ENCODE measurements at regions not wholly inside any gene's neighbourhood (a gene's known extent, or its start where the extent isn't known, plus 50 kb on each side); places are given as distances from the start of the nearest gene placed in this dataset.

DNA sequence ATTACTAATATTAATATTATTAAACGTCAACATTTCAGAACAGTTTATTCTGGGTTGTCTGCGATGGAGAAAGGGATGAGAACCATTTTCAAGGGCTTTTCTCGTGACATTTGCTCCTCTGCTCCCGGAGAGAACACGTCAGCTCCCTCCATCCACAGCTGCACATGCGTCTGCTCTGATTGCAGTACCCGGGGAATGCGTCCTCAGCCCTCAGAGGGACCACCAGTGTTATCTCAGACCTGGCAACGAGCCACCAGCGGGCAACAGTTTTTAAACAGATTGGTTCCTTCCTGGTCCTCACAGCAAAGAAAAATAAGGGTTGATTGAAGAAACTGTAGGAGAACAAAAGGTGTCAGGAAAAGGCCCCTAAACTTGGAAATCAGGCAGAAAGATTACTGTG lies 202.2 kb upstream of the ADAMTS9 start:
- no peak for DNase-seq (ENCODE audit: insufficient read length, low spot score)
- FAIRE-seq: no peak
- TF ChIP-seq, protein P1, sequence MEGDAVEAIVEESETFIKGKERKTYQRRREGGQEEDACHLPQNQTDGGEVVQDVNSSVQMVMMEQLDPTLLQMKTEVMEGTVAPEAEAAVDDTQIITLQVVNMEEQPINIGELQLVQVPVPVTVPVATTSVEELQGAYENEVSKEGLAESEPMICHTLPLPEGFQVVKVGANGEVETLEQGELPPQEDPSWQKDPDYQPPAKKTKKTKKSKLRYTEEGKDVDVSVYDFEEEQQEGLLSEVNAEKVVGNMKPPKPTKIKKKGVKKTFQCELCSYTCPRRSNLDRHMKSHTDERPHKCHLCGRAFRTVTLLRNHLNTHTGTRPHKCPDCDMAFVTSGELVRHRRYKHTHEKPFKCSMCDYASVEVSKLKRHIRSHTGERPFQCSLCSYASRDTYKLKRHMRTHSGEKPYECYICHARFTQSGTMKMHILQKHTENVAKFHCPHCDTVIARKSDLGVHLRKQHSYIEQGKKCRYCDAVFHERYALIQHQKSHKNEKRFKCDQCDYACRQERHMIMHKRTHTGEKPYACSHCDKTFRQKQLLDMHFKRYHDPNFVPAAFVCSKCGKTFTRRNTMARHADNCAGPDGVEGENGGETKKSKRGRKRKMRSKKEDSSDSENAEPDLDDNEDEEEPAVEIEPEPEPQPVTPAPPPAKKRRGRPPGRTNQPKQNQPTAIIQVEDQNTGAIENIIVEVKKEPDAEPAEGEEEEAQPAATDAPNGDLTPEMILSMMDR (IDR thresholded peaks at IDR 0.05; ENCODE audit: insufficient read depth, missing control alignments): no peak

DNA sequence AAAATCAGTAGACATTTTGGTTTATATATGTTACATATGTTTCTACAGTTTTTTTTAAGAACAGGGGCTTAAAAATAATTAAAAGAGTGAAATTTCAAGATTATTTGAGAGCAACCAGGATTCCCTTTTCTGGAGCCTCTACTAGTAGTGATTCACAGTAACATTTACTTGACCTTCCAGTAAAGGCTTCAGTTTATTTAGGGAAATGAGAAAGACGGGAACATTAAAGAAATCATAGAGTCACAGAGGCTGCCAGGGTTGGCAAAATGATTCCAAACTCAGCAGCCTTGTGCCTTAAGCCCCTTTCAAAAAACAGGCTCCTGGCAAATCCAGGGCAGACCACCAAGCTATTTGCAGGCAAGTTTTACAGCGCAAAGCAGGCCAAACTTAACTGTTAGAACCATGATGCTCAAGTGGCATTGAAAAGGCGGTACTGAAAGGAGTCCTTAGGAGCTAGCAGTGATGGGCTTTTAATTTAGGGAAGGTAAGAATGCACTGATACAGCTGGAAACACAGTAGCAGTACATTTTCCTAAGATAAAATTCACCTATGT lies 201.1 kb upstream of the ADAMTS9 start:
- TF ChIP-seq, protein P1 (IDR thresholded peaks at IDR 0.05; ENCODE audit: insufficient read depth, missing control alignments): no peak
- DNase-seq (ENCODE audit: insufficient read length, low spot score): no peak
- no peak for FAIRE-seq

DNA sequence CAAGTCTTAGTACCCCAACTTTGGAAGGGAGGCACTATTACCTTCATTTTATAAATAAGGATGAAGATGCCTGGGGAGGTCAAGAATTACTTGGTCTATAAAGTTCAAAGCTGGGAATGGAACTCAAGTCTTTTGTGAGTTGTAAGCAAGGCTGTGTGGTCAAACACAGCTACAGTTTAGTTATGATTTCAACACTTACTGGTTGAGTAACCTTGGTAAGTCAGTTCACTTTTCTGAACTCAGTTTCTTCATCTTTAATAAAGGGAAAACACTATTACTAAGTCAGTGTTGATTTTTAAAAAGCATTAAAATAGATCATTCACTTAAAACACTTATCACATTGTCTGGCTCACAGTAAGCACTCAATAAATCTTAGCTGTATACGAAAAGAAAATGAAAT lies 200.4 kb upstream of the ADAMTS9 start:
- DNase-seq (ENCODE audit: insufficient read length, low spot score): no peak
- TF ChIP-seq, protein P1 (IDR thresholded peaks at IDR 0.05; ENCODE audit: insufficient read depth, missing control alignments): no peak
- no peak for FAIRE-seq

DNA sequence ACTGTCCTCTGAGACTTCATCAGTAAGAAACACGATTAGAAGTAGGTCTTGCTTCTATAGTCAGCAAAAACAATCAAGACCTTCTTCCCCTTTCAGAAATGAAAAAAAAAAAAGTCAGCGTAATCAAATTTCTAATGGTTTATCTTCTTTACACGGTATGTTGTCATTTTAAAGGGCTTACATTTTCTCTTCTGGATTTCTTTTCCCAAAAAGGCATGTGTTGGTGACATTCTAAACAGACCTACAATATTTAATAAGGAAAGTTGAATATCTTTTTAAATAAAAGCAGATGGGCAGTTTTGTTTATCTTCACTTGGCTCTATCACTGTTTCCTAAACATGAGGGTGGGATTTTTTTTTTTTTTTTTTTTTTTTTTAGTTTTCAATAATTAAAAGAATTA lies 197.3 kb upstream of the ADAMTS9 start:
- TF ChIP-seq, protein P1 (IDR thresholded peaks at IDR 0.05; ENCODE audit: insufficient read depth, missing control alignments): no peak
- DNase-seq (ENCODE audit: insufficient read length, low spot score): no peak
- no peak for FAIRE-seq

DNA sequence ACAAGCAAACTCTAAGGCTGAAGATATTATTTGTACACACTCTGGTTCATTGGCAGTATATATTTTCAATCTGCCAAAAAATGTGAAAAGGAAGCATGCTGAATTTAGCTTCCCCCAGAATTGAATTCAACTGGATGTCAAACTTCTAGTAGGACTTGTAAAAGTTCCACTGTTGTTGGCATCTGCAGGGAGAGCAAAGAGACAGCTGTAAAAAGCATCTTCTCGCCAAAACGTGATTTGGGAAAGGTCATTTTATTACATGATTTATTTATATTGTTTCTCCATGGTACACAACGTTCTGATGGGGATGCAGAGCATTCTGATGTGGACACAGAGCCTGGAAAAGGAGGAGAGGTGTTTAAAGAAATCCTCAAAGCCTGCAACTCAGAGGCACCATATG lies 196.7 kb upstream of the ADAMTS9 start:
- TF ChIP-seq, protein P1 (IDR thresholded peaks at IDR 0.05; ENCODE audit: insufficient read depth, missing control alignments): no peak
- FAIRE-seq (no peak), DNase-seq (ENCODE audit: insufficient read length, low spot score) (no peak)

DNA sequence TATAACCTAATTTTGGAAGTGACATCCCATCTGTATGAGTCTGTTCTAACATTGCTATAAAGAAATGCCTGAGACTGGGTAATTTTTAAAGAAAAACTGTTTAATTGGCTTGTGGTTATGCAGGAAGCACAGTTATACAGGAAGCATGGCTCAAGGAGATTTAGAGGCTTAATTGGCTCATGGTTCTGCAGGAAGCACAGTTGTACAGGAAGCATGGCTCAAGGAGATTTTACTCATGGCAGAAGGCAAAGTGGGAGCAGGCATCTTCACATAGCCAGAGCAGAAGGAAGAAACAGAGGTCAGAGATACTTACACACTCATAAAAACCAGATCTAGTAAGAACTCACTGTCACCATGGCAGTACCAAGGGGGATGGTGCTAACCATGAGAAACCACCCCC lies 193.1 kb upstream of the ADAMTS9 start:
- TF ChIP-seq, protein P1 (IDR thresholded peaks at IDR 0.05; ENCODE audit: insufficient read depth, missing control alignments): no peak
- FAIRE-seq (no peak), DNase-seq (ENCODE audit: insufficient read length, low spot score) (no peak)

DNA sequence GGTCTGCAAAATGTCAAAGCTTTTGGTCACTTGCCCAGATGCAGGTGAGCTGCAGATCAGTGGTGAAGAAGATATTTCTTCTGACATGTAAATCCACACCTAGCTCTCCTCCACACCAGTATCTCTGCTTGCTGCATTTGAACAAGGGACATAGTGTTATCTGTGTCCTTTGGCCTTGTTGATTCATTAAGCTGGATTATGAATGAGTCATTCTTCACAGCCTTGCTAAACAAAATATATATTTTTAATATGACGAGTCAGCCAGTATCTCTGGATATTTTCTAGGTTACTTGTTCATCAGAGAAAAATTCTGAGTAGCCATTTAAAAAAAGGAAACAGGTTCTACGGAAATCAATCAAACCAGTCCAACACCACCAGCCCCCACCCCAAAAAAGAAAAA lies 190.6 kb upstream of the ADAMTS9 start:
- TF ChIP-seq, protein P1 (IDR thresholded peaks at IDR 0.05; ENCODE audit: insufficient read depth, missing control alignments): no peak
- DNase-seq (ENCODE audit: insufficient read length, low spot score) (no peak), FAIRE-seq (no peak)

Measured in D721Med (cell line).